H1 (cell line): ENCODE measurements at regions not wholly inside any gene's neighbourhood (a gene's known extent, or its start where the extent isn't known, plus 50 kb on each side); places are given as distances from the start of the nearest gene placed in this dataset.

Experiments used
- CTCF ChIA-PET: fragments of 300-600 bp; sonication (Branson Sonifier 250); formaldehyde crosslinking; loops from one replicate; lab custom pipeline; 2021; ENCODE audit not compliant: partially characterized antibody; lab: Charles Lee
- POLR2A ChIA-PET: fragments of 300-600 bp; sonication (Branson Sonifier 250); formaldehyde crosslinking; loops from one replicate; lab custom pipeline; 2021; ENCODE audit warnings: inconsistent platforms; ENCODE audit not compliant: partially characterized antibody; lab: Charles Lee
- DNase-seq, 2 experiments: peaks; one replicate each; pipeline versions ENCODE4 v3.0.0 to v3.0.0-alpha.2; 2010 to 2022; ENCODE audit warnings: low spot score in 2 of 2, low read depth in 1 of 2, mixed read lengths in 1 of 2
- FAIRE-seq: peaks from 2 replicates; lab custom pipeline; 2011; peaks lifted over from hg19 to GRCh38; lab: Jason Lieb, UNC
- H2AFZ ChIP-seq: 2 replicates; pipeline ENCODE4 v1.8.1; 2012; ENCODE audit warnings: low read length, inconsistent platforms
- H2AK5ac ChIP-seq: 2 replicates; pipeline ENCODE4 v1.6.1; 2013; ENCODE audit warnings: low read depth, low read length
- H2BK120ac ChIP-seq: replicated peaks from 2 replicates; pipeline ENCODE3; 2013; ENCODE audit warnings: low read depth, low read length, inconsistent platforms
- H2BK12ac ChIP-seq: 2 replicates; pipeline ENCODE4 v1.6.1; 2013; ENCODE audit warnings: low read depth, low read length
- H2BK15ac ChIP-seq: 2 replicates; pipeline ENCODE4 v1.6.1; 2013; ENCODE audit warnings: low read length
- H2BK20ac ChIP-seq: 2 replicates; pipeline ENCODE4 v1.6.1; 2013; ENCODE audit warnings: low read length
- H2BK5ac ChIP-seq: 2 replicates; pipeline ENCODE4 v1.6.1; 2013; ENCODE audit warnings: low read depth, low read length
- H3K14ac ChIP-seq: 2 replicates; pipeline ENCODE4 v1.6.1; 2013; ENCODE audit warnings: inconsistent platforms; ENCODE audit not compliant: insufficient read length
- H3K18ac ChIP-seq: 2 replicates; pipeline ENCODE4 v1.6.1; 2013; ENCODE audit warnings: low read length; ENCODE audit errors: extremely low read depth
- H3K23ac ChIP-seq: 2 replicates; pipeline ENCODE4 v1.6.1; 2013; ENCODE audit warnings: inconsistent platforms; ENCODE audit not compliant: insufficient read length
- H3K23me2 ChIP-seq: 2 replicates; pipeline ENCODE4 v1.6.1; 2013; ENCODE audit warnings: low read depth, low read length
- H3K27ac ChIP-seq: 2 replicates; pipeline ENCODE4 v1.6.1; 2011; ENCODE audit warnings: low read depth, low read length, inconsistent platforms
- H3K27me3 ChIP-seq, 4 experiments: replicated peaks in 1 of 4; 1 replicate in 1 of 4; 2 replicates in 3 of 4; pipeline versions ENCODE4 v1.6.1 to v1.8.1; 2011 to 2013; ENCODE audit warnings: low read length in 3 of 4, mild to moderate bottlenecking in 3 of 4, inconsistent platforms in 2 of 4, mixed read lengths in 2 of 4, moderate library complexity in 1 of 4; ENCODE audit not compliant: control insufficient read depth in 3 of 4, insufficient read depth in 3 of 4; ENCODE audit errors: extremely low read depth in 1 of 4
- H3K36me3 ChIP-seq, 4 experiments: 2 replicates each; pipeline versions ENCODE4 v1.6.1 to v1.8.1; 2011 to 2013; ENCODE audit warnings: mild to moderate bottlenecking in 4 of 4, low read length in 3 of 4, moderate library complexity in 2 of 4, control low read depth in 1 of 4, inconsistent platforms in 1 of 4; ENCODE audit not compliant: insufficient read depth in 4 of 4, control insufficient read depth in 2 of 4
- H3K4ac ChIP-seq: replicated peaks from 2 replicates; pipeline ENCODE3; 2013; ENCODE audit warnings: low read length, low read depth, mixed read lengths, inconsistent platforms; ENCODE audit not compliant: insufficient read length
- H3K4me1 ChIP-seq, 4 experiments: replicated peaks in 1 of 4; 1 replicate in 1 of 4; 2 replicates in 3 of 4; pipeline versions ENCODE4 v1.6.1 to v1.8.1; 2011 to 2013; ENCODE audit warnings: low read length in 3 of 4, inconsistent platforms in 2 of 4, mixed read lengths in 1 of 4; ENCODE audit not compliant: insufficient read depth in 4 of 4, control insufficient read depth in 3 of 4
- H3K4me2 ChIP-seq, 2 experiments: 2 replicates each; pipeline versions ENCODE4 v1.6.1 to v1.8.1; 2011 to 2013; ENCODE audit warnings: low read depth in 2 of 2, low read length in 2 of 2, control low read depth in 1 of 2, inconsistent platforms in 1 of 2, mild to moderate bottlenecking in 1 of 2; ENCODE audit not compliant: insufficient read depth in 1 of 2
- H3K4me3 ChIP-seq, 4 experiments: fragments of 200-600, 300-600 bp in 1 of 4; sonication (generic), shearing (Covaris generic), sonication (Bioruptor Twin) in 1 of 4; 2 replicates each; pipeline versions ENCODE4 v1.5.1 to v1.8.1; 2011 to 2016; ENCODE audit warnings: low read length in 4 of 4, low read depth in 3 of 4, control low read depth in 2 of 4, inconsistent platforms in 2 of 4, mild to moderate bottlenecking in 2 of 4, mixed read lengths in 1 of 4, moderate library complexity in 1 of 4; ENCODE audit not compliant: insufficient read depth in 2 of 4; ENCODE audit errors: extremely low read depth in 1 of 4
- H3K56ac ChIP-seq: replicated peaks from 2 replicates; pipeline ENCODE3; 2013; ENCODE audit warnings: low read depth, mild to moderate bottlenecking, mixed read lengths, low read length, inconsistent platforms; ENCODE audit not compliant: insufficient read length
- H3K79me1 ChIP-seq: 2 replicates; pipeline ENCODE4 v1.6.1; 2013; ENCODE audit warnings: low read depth, low read length, control low read depth
- H3K79me2 ChIP-seq, 2 experiments: 2 replicates each; pipeline versions ENCODE4 v1.6.1 to v1.8.1; 2012 to 2013; ENCODE audit warnings: low read length in 2 of 2, mild to moderate bottlenecking in 2 of 2, inconsistent platforms in 1 of 2; ENCODE audit not compliant: insufficient read depth in 2 of 2, control insufficient read depth in 1 of 2
- H3K9ac ChIP-seq, 4 experiments: replicated peaks in 1 of 4; 1 replicate in 1 of 4; 2 replicates in 3 of 4; pipeline versions ENCODE4 v1.6.1 to v1.8.1; 2011 to 2013; ENCODE audit warnings: low read depth in 3 of 4, low read length in 3 of 4, control low read depth in 2 of 4, mild to moderate bottlenecking in 2 of 4, moderate library complexity in 2 of 4, inconsistent platforms in 1 of 4; ENCODE audit errors: extremely low read depth in 1 of 4
- H3K9me3 ChIP-seq, 2 experiments: 2 replicates each; pipeline versions ENCODE4 v1.6.1 to v1.8.1; 2012 to 2013; ENCODE audit warnings: mild to moderate bottlenecking in 2 of 2, moderate library complexity in 2 of 2, control low read depth in 1 of 2, inconsistent platforms in 1 of 2, low read depth in 1 of 2, low read length in 1 of 2, mixed read lengths in 1 of 2; ENCODE audit not compliant: insufficient read depth in 2 of 2
- H4K20me1 ChIP-seq, 2 experiments: replicated peaks in 1 of 2; 2 replicates each; pipeline versions ENCODE3 to v1.8.1; 2011 to 2013; ENCODE audit warnings: inconsistent platforms in 2 of 2, low read length in 2 of 2, mild to moderate bottlenecking in 1 of 2; ENCODE audit not compliant: insufficient read depth in 2 of 2, control insufficient read depth in 1 of 2
- H4K5ac ChIP-seq: 2 replicates; pipeline ENCODE4 v1.6.1; 2013; ENCODE audit warnings: low read length, low read depth, mixed read lengths, inconsistent platforms; ENCODE audit not compliant: insufficient read length
- H4K8ac ChIP-seq: 2 replicates; pipeline ENCODE4 v1.8.0; 2013; ENCODE audit warnings: mild to moderate bottlenecking, moderate library complexity, low read length, inconsistent platforms; ENCODE audit not compliant: insufficient read depth; ENCODE audit errors: extremely low read depth
- H4K91ac ChIP-seq: replicated peaks from 2 replicates; pipeline ENCODE3; 2013; ENCODE audit warnings: low read length, mixed read lengths, inconsistent platforms; ENCODE audit not compliant: insufficient read length
- CBX8 ChIP-seq: fragments of 300-800, 300-1000 bp; sonication (generic); IDR thresholded peaks from 2 replicates; pipeline ENCODE4 v1.7.1; 2016; ENCODE audit warnings: low read depth, low read length, borderline replicate concordance
- KDM5A ChIP-seq: fragments of 200-600 bp; IDR thresholded peaks from 2 replicates; pipeline ENCODE4 v1.7.1; 2012; ENCODE audit warnings: mild to moderate bottlenecking, low read length, inconsistent platforms, mixed read lengths
- NANOG ChIP-seq: IDR thresholded peaks from 2 replicates; pipeline ENCODE4 v1.6.1; 2011; ENCODE audit warnings: low read length, low read depth, mild to moderate bottlenecking, inconsistent platforms; ENCODE audit not compliant: insufficient read depth, poor library complexity, severe bottlenecking
- TBP ChIP-seq: IDR thresholded peaks from 2 replicates; pipeline ENCODE4 v1.6.1; 2011; ENCODE audit warnings: low read depth, low read length, improper control_type of control experiment
- WGBS, 2 experiments: shearing (Covaris generic) in 1 of 2; methylation state at CpG; one replicate each; pipeline versions ENCODE4 v1.1.6 to v1.1.7; 2013 to 2015; ENCODE audit warnings: low lambda C conversion rate in 2 of 2, mixed read lengths in 2 of 2, inconsistent platforms in 1 of 2, low coverage in 1 of 2, missing lambda C conversion rate in 1 of 2; ENCODE audit not compliant: insufficient replicate concordance in 2 of 2, insufficient coverage in 1 of 2, insufficient read length in 1 of 2; ENCODE audit errors: extremely low coverage in 1 of 2, missing lambda C conversion rate in 1 of 2; 5-methylcytosine and 5-hydroxymethylcytosine counted together

GRCh38 chr4:95929448-95930064, 89.7 kb downstream of the PDHA2 start:
- no peak overlapping the region for H2AK5ac ChIP-seq
- peaks cover 31 to 61% of the 10 kb centered on the region in 2 experiments for H3K9me3 ChIP-seq
- no peak for TF ChIP-seq KDM5A
- TF ChIP-seq CBX8, result no peak
- TF ChIP-seq TBP, result no peak
- no peak for TF ChIP-seq NANOG

More at GRCh38 chr4:95929448-95930064, 89.7 kb downstream of the PDHA2 start:
- no peak overlapping the region for H3K14ac ChIP-seq
- H4K91ac ChIP-seq, result no peak overlapping the region
- FAIRE-seq (no peak), DNase-seq (no peak)
- ChIA-PET CTCF (no interaction called here), POLR2A (no interaction called here)
- no peaks in the 10 kb centered on the region for H3K23me2 ChIP-seq
- no peaks in the 10 kb centered on the region for H3K79me1 ChIP-seq
- H2BK15ac ChIP-seq, result no peak overlapping the region
- H4K8ac ChIP-seq, result no peak overlapping the region
- no peak overlapping the region for H3K56ac ChIP-seq
- H2BK120ac ChIP-seq, result no peak overlapping the region
- H2AFZ ChIP-seq, result no peak overlapping the region
- H3K18ac ChIP-seq, result no peak overlapping the region
- no peak overlapping the region for H2BK5ac ChIP-seq
- no peak overlapping the region for H4K5ac ChIP-seq
- H4K20me1 ChIP-seq, result no peaks in the 10 kb centered on the region
- H3K23ac ChIP-seq, result no peak overlapping the region
- H3K4me1 ChIP-seq, result no peaks in the 10 kb centered on the region
- no peak overlapping the region for H3K4me3 ChIP-seq
- no peak overlapping the region for H3K27ac ChIP-seq
- H3K4me2 ChIP-seq, result no peak overlapping the region
- no peaks in the 10 kb centered on the region for H3K27me3 ChIP-seq
- H3K4ac ChIP-seq, result no peak overlapping the region
- no peaks in the 10 kb centered on the region for H3K79me2 ChIP-seq
- no peak overlapping the region for H2BK20ac ChIP-seq
- H3K36me3 ChIP-seq, result peaks cover 0 to 9% (median 2%) of the 10 kb centered on the region in 4 experiments; a peak in 3 of 8 replicates
- H3K9ac ChIP-seq, result no peak overlapping the region
- H2BK12ac ChIP-seq, result no peak overlapping the region
- 93% methylated on average over 1 of the region's 1 CpG; no CpG with 5 or more reads in 1 of the 2 experiments for WGBS, 2 experiments
